Mesothelial cell of epicardium (in vitro differentiated cells): ENCODE measurements at regions not wholly inside any gene's neighbourhood (a gene's known extent, or its start where the extent isn't known, plus 50 kb on each side); places are given as distances from the start of the nearest gene placed in this dataset.

Experiments
- DNase-seq, 2 experiments: peaks; one replicate each; pipeline ENCODE4 v3.0.0; 2021; ENCODE audit warnings: low spot score in 2 of 2; ENCODE audit not compliant: unreplicated experiment in 2 of 2
- H3K27ac Mint-ChIP-seq: 2 replicates; pipeline ENCODE4 v1.8.0; 2021; ENCODE audit warnings: mixed read lengths
- H3K27me3 Mint-ChIP-seq: 2 replicates; pipeline ENCODE4 v1.8.0; 2021; ENCODE audit warnings: low read depth, mixed read lengths
- H3K36me3 Mint-ChIP-seq: 2 replicates; pipeline ENCODE4 v1.8.0; 2021; ENCODE audit warnings: mixed read lengths
- H3K4me1 Mint-ChIP-seq: 2 replicates; pipeline ENCODE4 v1.8.0; 2021; ENCODE audit warnings: mixed read lengths
- H3K4me3 Mint-ChIP-seq: 2 replicates; pipeline ENCODE4 v1.8.0; 2021; ENCODE audit warnings: mild to moderate bottlenecking, moderate library complexity, mixed read lengths
- H3K9me3 Mint-ChIP-seq: 2 replicates; pipeline ENCODE4 v1.8.0; 2021; ENCODE audit warnings: mixed read lengths
- TF ChIP-seq, protein P1 (sequence below): fragments of 200-600 bp; sonication (generic); IDR thresholded peaks from one replicate; pipeline ENCODE4 v1.5.0; 2021; ENCODE audit warnings: antibody characterized with exemption; ENCODE audit not compliant: unreplicated experiment

DNA sequence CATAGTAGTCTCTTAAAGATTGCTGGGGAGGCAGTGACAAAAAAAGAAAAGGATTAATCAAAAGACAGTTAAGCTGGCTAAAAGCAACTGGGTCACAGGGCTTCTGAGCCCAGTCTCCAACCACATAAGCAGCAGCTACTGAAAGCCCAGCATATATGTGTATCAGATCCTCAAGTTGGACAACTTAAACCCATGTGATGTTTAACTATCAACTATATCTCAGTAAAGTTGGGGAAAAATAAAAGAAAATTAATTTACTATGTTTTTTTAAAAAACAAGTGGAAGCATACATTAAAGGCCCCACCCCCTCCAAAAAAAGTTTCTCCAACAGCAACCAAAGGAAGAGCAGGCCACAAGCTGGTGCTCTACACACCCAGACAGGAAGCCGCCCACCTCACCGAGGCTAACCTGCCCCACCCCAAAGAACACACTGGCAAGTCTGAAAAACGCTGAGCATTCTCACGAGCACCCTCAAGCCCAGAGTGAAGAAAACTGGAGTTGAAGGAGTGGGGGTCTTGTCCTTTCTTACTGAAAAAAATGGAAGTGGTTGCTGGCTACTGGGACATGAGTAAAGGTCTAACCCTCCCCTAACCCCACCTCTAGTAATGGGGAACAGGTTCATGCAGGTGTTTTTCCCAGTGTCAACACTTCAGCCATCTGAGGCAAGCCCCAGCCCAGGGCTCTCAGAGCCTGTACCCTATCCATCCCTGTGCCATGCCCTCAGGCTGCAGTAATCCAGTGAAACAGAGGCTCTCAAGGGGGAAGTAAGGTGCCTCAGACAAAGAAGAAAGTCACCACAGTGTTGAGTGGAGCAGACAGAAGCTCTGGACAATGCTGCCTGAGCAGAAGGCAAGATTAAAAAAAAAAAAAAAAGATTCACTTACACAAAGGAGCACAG, 106.3 kb downstream of the GYPC start:
- no peak overlapping the region for H3K4me3 Mint-ChIP-seq
- TF ChIP-seq, protein P1, sequence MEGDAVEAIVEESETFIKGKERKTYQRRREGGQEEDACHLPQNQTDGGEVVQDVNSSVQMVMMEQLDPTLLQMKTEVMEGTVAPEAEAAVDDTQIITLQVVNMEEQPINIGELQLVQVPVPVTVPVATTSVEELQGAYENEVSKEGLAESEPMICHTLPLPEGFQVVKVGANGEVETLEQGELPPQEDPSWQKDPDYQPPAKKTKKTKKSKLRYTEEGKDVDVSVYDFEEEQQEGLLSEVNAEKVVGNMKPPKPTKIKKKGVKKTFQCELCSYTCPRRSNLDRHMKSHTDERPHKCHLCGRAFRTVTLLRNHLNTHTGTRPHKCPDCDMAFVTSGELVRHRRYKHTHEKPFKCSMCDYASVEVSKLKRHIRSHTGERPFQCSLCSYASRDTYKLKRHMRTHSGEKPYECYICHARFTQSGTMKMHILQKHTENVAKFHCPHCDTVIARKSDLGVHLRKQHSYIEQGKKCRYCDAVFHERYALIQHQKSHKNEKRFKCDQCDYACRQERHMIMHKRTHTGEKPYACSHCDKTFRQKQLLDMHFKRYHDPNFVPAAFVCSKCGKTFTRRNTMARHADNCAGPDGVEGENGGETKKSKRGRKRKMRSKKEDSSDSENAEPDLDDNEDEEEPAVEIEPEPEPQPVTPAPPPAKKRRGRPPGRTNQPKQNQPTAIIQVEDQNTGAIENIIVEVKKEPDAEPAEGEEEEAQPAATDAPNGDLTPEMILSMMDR = no peak
- peak in 1 of 2 experiments; percentile 22 for DNase-seq

DNA sequence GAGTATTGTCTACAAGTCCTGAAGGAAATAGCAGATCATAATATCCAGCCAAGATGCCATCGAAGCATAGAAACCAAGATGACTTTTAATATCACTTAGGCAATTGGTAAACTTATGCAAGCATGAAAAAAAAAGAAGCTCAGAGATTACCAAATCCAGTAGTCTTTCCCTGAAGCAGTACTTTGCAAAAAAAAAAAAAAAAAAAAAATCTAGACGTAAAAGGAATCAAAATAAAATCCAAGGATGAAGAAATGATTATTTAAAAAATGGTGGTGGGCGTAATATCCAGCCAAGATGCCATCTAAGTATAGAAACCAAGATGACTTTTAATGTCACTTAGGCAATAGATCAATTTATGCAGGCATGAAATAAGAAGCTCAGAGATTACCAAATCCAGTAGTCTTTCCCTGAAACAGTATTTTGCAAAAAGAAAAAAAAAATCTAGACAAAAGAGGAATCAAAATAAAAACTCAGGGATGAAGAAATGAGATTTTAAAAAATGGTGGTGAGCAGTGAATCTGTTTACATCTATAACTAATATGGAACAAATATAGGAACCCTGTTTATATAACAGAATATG, 108.8 kb downstream of the GYPC start:
- Mint-ChIP-seq H3K27me3 (peaks cover 52% of the 10 kb centered on the region), H3K4me1 (peaks cover 8% of the 10 kb centered on the region), H3K27ac (no peak overlapping the region), H3K9me3 (peaks cover 4% of the 10 kb centered on the region), H3K36me3 (no peaks in the 10 kb centered on the region), H3K4me3 (no peak overlapping the region)
- DNase-seq = no peak
- TF ChIP-seq, protein P1 = no peak

More for the DNA sequence above, 106.3 kb downstream of the GYPC start:
- Mint-ChIP-seq H3K4me1 (peaks cover 8% of the 10 kb centered on the region), H3K27me3 (peaks cover 35% of the 10 kb centered on the region), H3K36me3 (no peaks in the 10 kb centered on the region), H3K9me3 (peaks cover 4% of the 10 kb centered on the region), H3K27ac (no peak overlapping the region)

DNA sequence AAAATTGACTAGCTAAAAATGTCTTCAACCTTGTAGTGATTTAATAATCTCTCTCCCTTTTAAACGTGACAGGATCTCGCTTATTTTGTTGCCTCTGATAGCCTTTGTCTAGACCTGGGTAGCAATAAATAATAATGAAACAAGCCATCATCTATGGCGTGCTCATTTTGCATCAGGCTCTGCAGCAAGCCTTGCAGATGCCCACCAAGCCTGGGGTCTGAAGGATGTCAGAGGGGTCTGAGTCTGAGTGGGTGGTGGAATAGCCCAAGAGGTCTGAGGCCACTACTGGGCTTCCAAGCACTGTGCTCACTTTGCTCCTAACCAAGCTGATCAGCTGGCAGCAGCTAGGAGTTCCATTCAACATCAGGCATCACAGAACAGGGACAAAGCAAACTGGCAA, 109.4 kb downstream of the GYPC start:
- Mint-ChIP-seq H3K4me3 (no peak overlapping the region), H3K27ac (no peak overlapping the region), H3K4me1 (peaks cover 8% of the 10 kb centered on the region), H3K36me3 (no peaks in the 10 kb centered on the region), H3K9me3 (peaks cover 4% of the 10 kb centered on the region), H3K27me3 (peaks cover 57% of the 10 kb centered on the region)
- DNase-seq = peak in 1 of 2 experiments; percentile 10
- TF ChIP-seq, protein P1 = no peak

DNA sequence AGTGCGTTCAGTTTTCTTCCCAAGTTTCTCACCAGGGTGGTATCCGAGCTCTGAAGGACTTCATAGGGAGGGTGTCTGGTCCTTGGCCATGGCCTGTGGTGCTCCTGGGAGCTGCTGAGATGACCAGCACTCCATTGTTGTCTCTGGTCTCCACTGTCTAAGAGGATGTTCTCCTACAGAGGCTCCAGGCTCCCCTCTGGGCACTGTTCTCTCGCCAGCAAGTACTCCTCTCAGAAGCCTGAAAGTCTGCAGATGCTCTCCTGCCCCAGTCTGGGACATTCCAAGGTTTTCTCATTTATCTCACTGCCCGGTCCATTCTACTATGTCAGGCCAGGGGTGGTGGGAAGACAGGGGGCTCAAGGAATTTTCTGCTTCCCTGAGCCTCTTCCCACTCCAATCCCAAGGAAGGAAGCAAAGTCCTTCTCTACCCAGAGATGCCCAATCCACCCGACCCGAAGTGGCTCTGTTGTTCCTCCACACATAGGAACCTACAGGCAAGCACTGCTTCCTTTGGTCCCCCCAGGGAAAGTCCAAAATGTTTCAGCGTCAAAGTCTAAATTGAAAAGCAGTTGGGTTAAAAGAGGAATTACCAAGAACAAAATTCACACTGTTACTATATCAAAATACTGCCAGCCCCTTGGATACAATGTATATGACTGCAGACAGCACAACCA, 110.5 kb downstream of the GYPC start:
- TF ChIP-seq, protein P1 = no peak
- no peak for DNase-seq
- H3K27me3 Mint-ChIP-seq = peaks cover 67% of the 10 kb centered on the region

DNA sequence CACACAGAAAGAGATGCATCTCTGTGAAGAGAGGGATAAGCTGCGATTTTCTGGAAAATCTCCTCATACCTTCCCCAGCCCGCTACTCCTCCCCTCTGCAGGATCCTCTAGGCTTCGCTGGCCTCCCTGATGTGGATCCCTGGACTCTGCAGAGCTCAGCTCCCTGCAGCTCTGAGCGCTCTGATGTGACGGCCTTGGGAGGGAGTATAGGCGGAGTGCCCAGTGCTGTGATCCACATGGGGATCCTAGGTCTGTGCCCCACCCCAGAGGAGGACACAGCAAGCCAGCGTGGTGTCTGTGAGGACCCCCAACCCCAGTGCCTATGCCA, 111.0 kb downstream of the GYPC start:
- Mint-ChIP-seq H3K4me1 (peaks cover under 1% of the 10 kb centered on the region), H3K27ac (no peak overlapping the region), H3K36me3 (no peaks in the 10 kb centered on the region), H3K9me3 (peaks cover 4% of the 10 kb centered on the region), H3K27me3 (peaks cover 70% of the 10 kb centered on the region), H3K4me3 (no peak overlapping the region)
- no peak for DNase-seq
- TF ChIP-seq, protein P1 = no peak

More for the DNA sequence above, 110.5 kb downstream of the GYPC start:
- Mint-ChIP-seq H3K4me3 (no peak overlapping the region), H3K9me3 (peaks cover 4% of the 10 kb centered on the region), H3K27ac (no peak overlapping the region), H3K36me3 (no peaks in the 10 kb centered on the region), H3K4me1 (peaks cover 4% of the 10 kb centered on the region)
